ENCODE measurements at regions not wholly inside any gene's neighbourhood (a gene's known extent, or its start where the extent isn't known, plus 50 kb on each side); places are given as distances from the start of the nearest gene placed in this dataset.

GRCh38 chr20:12090920-12091319, 173.2 kb downstream of the BTBD3 start:
- TF ChIP-seq CTCF (conservative IDR thresholded peaks at IDR 0.05 in 1 of 2, IDR thresholded peaks at IDR 0.05 in 1 of 2; ENCODE audit: extremely low read depth in 1 of 2, insufficient read depth in 1 of 2, low read depth in 1 of 2, low read length in 2 of 2) (no peak), EZH2 (IDR thresholded peaks at IDR 0.05; ENCODE audit: borderline replicate concordance, low read length) (no peak)
